Mesothelial cell of epicardium (in vitro differentiated cells): ENCODE measurements at regions not wholly inside any gene's neighbourhood (a gene's known extent, or its start where the extent isn't known, plus 50 kb on each side); places are given as distances from the start of the nearest gene placed in this dataset.

ENCODE experiments used
- DNase-seq, 2 experiments: peaks; one replicate each; pipeline ENCODE4 v3.0.0; 2021; ENCODE audit warnings: low spot score in 2 of 2; ENCODE audit not compliant: unreplicated experiment in 2 of 2
- H3K27ac Mint-ChIP-seq: 2 replicates; pipeline ENCODE4 v1.8.0; 2021; ENCODE audit warnings: mixed read lengths
- H3K27me3 Mint-ChIP-seq: 2 replicates; pipeline ENCODE4 v1.8.0; 2021; ENCODE audit warnings: low read depth, mixed read lengths
- H3K36me3 Mint-ChIP-seq: 2 replicates; pipeline ENCODE4 v1.8.0; 2021; ENCODE audit warnings: mixed read lengths
- H3K4me1 Mint-ChIP-seq: 2 replicates; pipeline ENCODE4 v1.8.0; 2021; ENCODE audit warnings: mixed read lengths
- H3K4me3 Mint-ChIP-seq: 2 replicates; pipeline ENCODE4 v1.8.0; 2021; ENCODE audit warnings: mild to moderate bottlenecking, moderate library complexity, mixed read lengths
- H3K9me3 Mint-ChIP-seq: 2 replicates; pipeline ENCODE4 v1.8.0; 2021; ENCODE audit warnings: mixed read lengths
- CTCF ChIP-seq: fragments of 200-600 bp; sonication (generic); IDR thresholded peaks from one replicate; pipeline ENCODE4 v1.5.0; 2021; ENCODE audit warnings: antibody characterized with exemption; ENCODE audit not compliant: unreplicated experiment

GRCh38 chr7:136807598-136807997 is 60.9 kb upstream of the CHRM2 start:
- H3K4me1 Mint-ChIP-seq = peaks cover 4% of the 10 kb centered on the region
- no peak overlapping the region for H3K4me3 Mint-ChIP-seq
- no peak for DNase-seq
- peaks cover 3% of the 10 kb centered on the region for H3K36me3 Mint-ChIP-seq
- H3K9me3 Mint-ChIP-seq = peaks cover 23% of the 10 kb centered on the region
- no peak overlapping the region for H3K27ac Mint-ChIP-seq
- no peaks in the 10 kb centered on the region for H3K27me3 Mint-ChIP-seq
- TF ChIP-seq CTCF = no peak

DNA sequence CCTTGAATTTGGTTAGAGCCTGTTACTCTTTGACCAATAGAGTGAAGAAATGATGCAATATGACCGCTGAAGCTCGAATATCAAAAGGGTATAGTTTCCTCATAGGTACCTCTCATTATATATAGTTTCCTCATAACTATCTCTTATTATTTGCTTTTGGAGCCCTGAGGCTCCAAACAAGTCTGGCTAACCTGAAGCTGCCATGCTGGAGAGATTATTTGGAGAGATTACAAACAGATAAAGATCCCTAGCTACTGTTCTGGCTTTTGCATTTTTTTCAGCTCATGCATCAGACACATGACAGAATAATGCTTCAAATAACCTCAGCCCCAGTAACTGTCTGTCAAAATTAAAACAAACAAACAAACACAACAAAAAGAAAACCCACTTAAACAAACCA is 65.4 kb upstream of the CHRM2 start:
- Mint-ChIP-seq H3K4me3 (no peak overlapping the region), H3K27me3 (no peaks in the 10 kb centered on the region), H3K36me3 (no peaks in the 10 kb centered on the region), H3K27ac (no peak overlapping the region), H3K4me1 (peaks cover 4% of the 10 kb centered on the region), H3K9me3 (peaks cover 12% of the 10 kb centered on the region)
- DNase-seq = no peak
- TF ChIP-seq CTCF = no peak

GRCh38 chr7:136783934-136784333 is 84.5 kb upstream of the CHRM2 start:
- H3K4me3 Mint-ChIP-seq = no peak overlapping the region
- TF ChIP-seq CTCF = no peak
- no peaks in the 10 kb centered on the region for H3K36me3 Mint-ChIP-seq
- H3K27ac Mint-ChIP-seq = no peak overlapping the region
- peaks cover 22% of the 10 kb centered on the region for H3K9me3 Mint-ChIP-seq
- no peaks in the 10 kb centered on the region for H3K27me3 Mint-ChIP-seq
- H3K4me1 Mint-ChIP-seq = no peaks in the 10 kb centered on the region
- DNase-seq = no peak

GRCh38 chr7:136741941-136742340 is 126.5 kb upstream of the CHRM2 start:
- no peak for TF ChIP-seq CTCF

DNA sequence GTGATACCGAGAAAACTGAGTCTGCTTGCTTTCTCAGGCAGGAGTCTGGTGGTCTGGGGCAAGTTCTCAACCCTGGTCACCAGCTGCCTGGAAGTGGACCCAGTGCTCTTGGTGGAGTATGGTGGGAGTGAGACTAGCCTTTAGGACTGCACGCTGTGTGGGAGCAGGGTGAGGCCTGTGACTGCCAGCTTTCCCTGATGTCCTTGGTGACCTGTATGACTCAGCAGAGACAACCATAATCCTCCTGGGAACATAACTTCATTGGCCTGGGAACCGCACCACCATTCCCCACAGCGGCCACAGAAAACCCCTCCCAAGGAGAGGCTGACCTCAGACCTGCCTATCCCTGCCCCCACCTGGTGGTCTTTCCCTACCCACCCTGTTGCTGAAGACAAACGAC is 139.5 kb upstream of the CHRM2 start:
- peaks cover 4% of the 10 kb centered on the region for H3K27me3 Mint-ChIP-seq
- H3K27ac Mint-ChIP-seq = no peak overlapping the region
- no peaks in the 10 kb centered on the region for H3K36me3 Mint-ChIP-seq
- H3K4me3 Mint-ChIP-seq = no peak overlapping the region
- no peak for DNase-seq
- TF ChIP-seq CTCF = no peak
- no peaks in the 10 kb centered on the region for H3K4me1 Mint-ChIP-seq
- H3K9me3 Mint-ChIP-seq = peaks cover 59% of the 10 kb centered on the region

More at GRCh38 chr7:136741941-136742340, 126.5 kb upstream of the CHRM2 start:
- DNase-seq = no peak
- Mint-ChIP-seq H3K27me3 (peaks cover 7% of the 10 kb centered on the region), H3K4me3 (no peak overlapping the region), H3K9me3 (peaks cover 27% of the 10 kb centered on the region), H3K36me3 (peaks cover 6% of the 10 kb centered on the region), H3K4me1 (peaks cover 17% of the 10 kb centered on the region), H3K27ac (no peak overlapping the region)

- Mint-ChIP-seq H3K27ac (no peak overlapping the region), H3K27me3 (no peaks in the 10 kb centered on the region), H3K9me3 (peaks cover 37% of the 10 kb centered on the region), H3K36me3 (no peaks in the 10 kb centered on the region), H3K4me1 (no peaks in the 10 kb centered on the region), H3K4me3 (no peak overlapping the region)
- no peak for TF ChIP-seq CTCF
- no peak for DNase-seq
Measured at GRCh38 chr7:136726460-136726859, 142.0 kb upstream of the CHRM2 start.
